Vagina (tissue), 2 donors: ENCODE measurements at regions not wholly inside any gene's neighbourhood (a gene's known extent, or its start where the extent isn't known, plus 50 kb on each side); places are given as distances from the start of the nearest gene placed in this dataset.

Source experiments
- DNase-seq, 2 donors: peaks; one replicate each; pipeline ENCODE4 v3.0.0-alpha.2; 2017; ENCODE audit errors: extremely low spot score in 2 of 2
- H3K27ac ChIP-seq: fragments of 200-600 bp; sonication (generic); one replicate; pipeline ENCODE4 v1.5.1; 2019
- H3K27me3 ChIP-seq: fragments of 200-600 bp; sonication (generic); one replicate; pipeline ENCODE4 v1.5.1; 2019
- H3K36me3 ChIP-seq, 2 donors: fragments of 200-600 bp; sonication (generic); one replicate each; pipeline ENCODE4 v1.5.1; 2017 to 2019
- H3K4me1 ChIP-seq: fragments of 200-600 bp; sonication (generic); one replicate; pipeline ENCODE4 v1.5.1; 2019
- H3K4me3 ChIP-seq, 2 donors: fragments of 200-600 bp; sonication (generic); 1 replicate in 1 of 2; 2 replicates in 1 of 2; pipeline ENCODE4 v1.5.1; 2016 to 2019
- H3K9me3 ChIP-seq: fragments of 200-600 bp; sonication (generic); one replicate; pipeline ENCODE4 v1.5.1; 2019
- POLR2A ChIP-seq, 2 donors: fragments of 450-650 bp; IDR thresholded peaks; one replicate each; pipeline ENCODE4 v1.6.1; 2017; ENCODE audit warnings: antibody characterized with exemption in 2 of 2, mild to moderate bottlenecking in 2 of 2, moderate library complexity in 2 of 2
- POLR2AphosphoS5 ChIP-seq, 2 donors: sonication (generic); formaldehyde crosslinking; IDR thresholded peaks; one replicate each; pipeline ENCODE4 v1.9.0; 2017; ENCODE audit warnings: antibody characterized with exemption in 2 of 2, mild to moderate bottlenecking in 2 of 2, low read depth in 1 of 2; ENCODE audit not compliant: insufficient read depth in 1 of 2
- intact Hi-C: fragments of 100-400 bp; cut with DNase I; formaldehyde crosslinking; loops from one replicate; pipeline ENCODE4 v1.15.1; 2023
- TF ChIP-seq, protein P1 (sequence below), 3 experiments: fragments of 450-650 bp in 2 of 3; fragments of 200-600 bp in 1 of 3; sonication (generic) in 1 of 3; IDR thresholded peaks; one replicate each; pipeline ENCODE4 v1.5.1; 2017 to 2019; ENCODE audit warnings: antibody characterized with exemption in 3 of 3, mild to moderate bottlenecking in 2 of 3, moderate library complexity in 2 of 3

DNA sequence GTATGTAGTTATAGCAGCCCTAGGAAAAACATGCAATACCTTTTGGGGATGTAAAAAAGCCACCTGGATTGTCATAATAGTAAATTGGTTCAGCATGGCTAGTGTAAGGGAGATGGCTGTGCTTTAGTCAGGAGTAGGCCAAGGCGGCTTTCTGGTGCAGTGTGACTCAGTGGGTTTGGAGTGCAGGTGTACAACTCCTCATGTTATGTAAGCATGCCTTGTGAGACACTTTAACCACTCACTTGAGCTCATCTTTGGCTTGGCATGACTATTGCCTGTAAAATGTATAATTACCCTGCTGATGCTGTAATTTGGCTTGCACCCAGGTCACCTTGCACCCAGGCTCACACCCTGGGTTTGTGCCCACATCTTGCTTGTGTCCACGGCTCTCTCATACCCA lies 239.2 kb upstream of the GLI3 start:
- no peaks in the 10 kb centered on the region for H3K27me3 ChIP-seq
- H3K27ac ChIP-seq = no peak overlapping the region
- TF ChIP-seq POLR2AphosphoS5 (IDR thresholded peaks at IDR 0.05; ENCODE audit: insufficient read depth in 1 of 2, low read depth in 1 of 2) = no peak
- TF ChIP-seq POLR2A (IDR thresholded peaks at IDR 0.05) = no peak
- TF ChIP-seq, protein P1, sequence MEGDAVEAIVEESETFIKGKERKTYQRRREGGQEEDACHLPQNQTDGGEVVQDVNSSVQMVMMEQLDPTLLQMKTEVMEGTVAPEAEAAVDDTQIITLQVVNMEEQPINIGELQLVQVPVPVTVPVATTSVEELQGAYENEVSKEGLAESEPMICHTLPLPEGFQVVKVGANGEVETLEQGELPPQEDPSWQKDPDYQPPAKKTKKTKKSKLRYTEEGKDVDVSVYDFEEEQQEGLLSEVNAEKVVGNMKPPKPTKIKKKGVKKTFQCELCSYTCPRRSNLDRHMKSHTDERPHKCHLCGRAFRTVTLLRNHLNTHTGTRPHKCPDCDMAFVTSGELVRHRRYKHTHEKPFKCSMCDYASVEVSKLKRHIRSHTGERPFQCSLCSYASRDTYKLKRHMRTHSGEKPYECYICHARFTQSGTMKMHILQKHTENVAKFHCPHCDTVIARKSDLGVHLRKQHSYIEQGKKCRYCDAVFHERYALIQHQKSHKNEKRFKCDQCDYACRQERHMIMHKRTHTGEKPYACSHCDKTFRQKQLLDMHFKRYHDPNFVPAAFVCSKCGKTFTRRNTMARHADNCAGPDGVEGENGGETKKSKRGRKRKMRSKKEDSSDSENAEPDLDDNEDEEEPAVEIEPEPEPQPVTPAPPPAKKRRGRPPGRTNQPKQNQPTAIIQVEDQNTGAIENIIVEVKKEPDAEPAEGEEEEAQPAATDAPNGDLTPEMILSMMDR (IDR thresholded peaks at IDR 0.05) = no peak
- intact Hi-C loops = no loop called here
- peaks cover 17% of the 10 kb centered on the region for H3K4me1 ChIP-seq
- no peak overlapping the region for H3K4me3 ChIP-seq
- H3K36me3 ChIP-seq = no peaks in the 10 kb centered on the region
- no peaks in the 10 kb centered on the region for H3K9me3 ChIP-seq
- no peak for DNase-seq

DNA sequence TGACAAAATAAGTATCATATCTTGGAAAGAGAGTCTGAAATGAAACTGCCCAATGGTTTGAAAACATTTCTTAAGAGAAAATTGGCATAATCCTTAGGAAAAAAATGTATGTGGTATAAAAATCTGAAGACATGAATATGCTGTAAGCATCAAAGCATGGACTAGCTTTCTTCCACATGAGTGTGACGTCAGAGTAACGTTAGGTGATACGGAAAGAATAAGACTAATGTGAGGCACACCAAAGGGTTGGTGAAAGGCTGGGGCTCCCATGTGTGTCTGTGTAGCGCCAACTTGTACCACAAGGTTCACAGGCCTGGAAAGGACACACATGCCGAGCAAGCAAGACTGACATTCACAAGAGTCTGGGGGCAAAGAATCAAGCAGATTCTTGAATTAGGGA lies 238.1 kb upstream of the GLI3 start:
- TF ChIP-seq POLR2A (IDR thresholded peaks at IDR 0.05) (no peak), POLR2AphosphoS5 (IDR thresholded peaks at IDR 0.05; ENCODE audit: insufficient read depth in 1 of 2, low read depth in 1 of 2) (no peak)
- TF ChIP-seq, protein P1 (IDR thresholded peaks at IDR 0.05) = no peak
- intact Hi-C loops = no loop called here

DNA sequence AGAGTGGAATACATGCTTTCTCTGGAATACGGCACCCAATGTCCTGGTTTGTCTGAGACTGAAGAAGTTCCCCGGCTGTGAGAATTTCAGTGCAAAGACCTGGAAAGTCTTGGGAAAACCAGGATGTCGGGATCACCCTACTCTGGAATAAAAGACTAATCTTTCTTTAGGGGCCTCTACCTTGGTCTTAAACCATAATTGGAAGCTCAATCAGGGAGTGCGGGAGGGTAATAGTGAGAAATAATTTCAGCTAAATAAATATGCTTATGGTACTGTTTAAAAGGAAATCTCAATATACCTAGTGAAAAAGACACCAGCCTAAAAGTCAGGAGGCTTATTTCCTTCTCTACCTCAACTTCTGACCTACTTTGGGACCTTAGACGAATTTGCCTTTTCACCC lies 236.1 kb upstream of the GLI3 start:
- intact Hi-C loops = no loop called here
- no peaks in the 10 kb centered on the region for H3K9me3 ChIP-seq

More for the DNA sequence above, 238.1 kb upstream of the GLI3 start:
- Histone ChIP-seq H3K36me3 (no peaks in the 10 kb centered on the region), H3K27me3 (no peaks in the 10 kb centered on the region), H3K4me1 (peaks cover 9% of the 10 kb centered on the region), H3K9me3 (no peaks in the 10 kb centered on the region), H3K27ac (no peak overlapping the region), H3K4me3 (no peak overlapping the region)
- no peak for DNase-seq

DNA sequence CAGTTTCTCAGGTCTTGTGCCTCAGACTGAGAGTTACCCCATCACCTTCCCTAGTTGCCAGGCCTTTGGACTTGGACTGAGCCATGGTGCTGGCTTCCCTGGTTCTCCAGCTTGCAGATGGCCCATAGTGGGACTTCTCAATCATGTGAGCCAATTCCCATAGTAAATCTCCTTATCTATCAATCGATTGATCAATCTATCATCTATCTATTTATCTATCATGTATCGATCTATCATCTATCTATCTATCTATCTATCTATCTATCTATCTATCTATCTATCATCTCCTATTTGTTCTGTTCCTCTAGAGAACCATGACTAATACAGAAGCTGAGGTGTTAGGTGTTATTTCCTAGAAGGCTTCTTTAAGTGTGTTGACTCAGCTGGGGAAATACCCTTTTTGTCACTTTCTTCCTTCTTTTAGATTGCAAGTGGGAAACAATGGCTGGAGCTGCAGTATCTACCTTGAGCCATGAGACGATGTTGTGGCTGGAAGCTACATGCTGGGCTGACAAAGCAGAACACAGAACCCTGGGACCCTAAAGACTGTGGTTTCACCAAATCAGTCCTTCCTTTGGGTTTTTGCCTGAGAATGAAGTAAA lies 234.7 kb upstream of the GLI3 start:
- Histone ChIP-seq H3K4me3 (no peak overlapping the region), H3K27me3 (no peaks in the 10 kb centered on the region), H3K9me3 (no peaks in the 10 kb centered on the region), H3K36me3 (no peaks in the 10 kb centered on the region), H3K27ac (no peak overlapping the region), H3K4me1 (no peaks in the 10 kb centered on the region)
- DNase-seq = no peak
- TF ChIP-seq, protein P1 (IDR thresholded peaks at IDR 0.05) = no peak
- intact Hi-C loops = no loop called here

More for the DNA sequence above, 236.1 kb upstream of the GLI3 start:
- H3K4me1 ChIP-seq = no peaks in the 10 kb centered on the region
- no peak for TF ChIP-seq POLR2AphosphoS5 (IDR thresholded peaks at IDR 0.05; ENCODE audit: insufficient read depth in 1 of 2, low read depth in 1 of 2)
- TF ChIP-seq POLR2A (IDR thresholded peaks at IDR 0.05) = no peak
- TF ChIP-seq, protein P1 (IDR thresholded peaks at IDR 0.05) = no peak
- H3K4me3 ChIP-seq = no peak overlapping the region
- H3K36me3 ChIP-seq = no peaks in the 10 kb centered on the region
- no peak overlapping the region for H3K27ac ChIP-seq
- no peaks in the 10 kb centered on the region for H3K27me3 ChIP-seq
- DNase-seq = no peak

DNA sequence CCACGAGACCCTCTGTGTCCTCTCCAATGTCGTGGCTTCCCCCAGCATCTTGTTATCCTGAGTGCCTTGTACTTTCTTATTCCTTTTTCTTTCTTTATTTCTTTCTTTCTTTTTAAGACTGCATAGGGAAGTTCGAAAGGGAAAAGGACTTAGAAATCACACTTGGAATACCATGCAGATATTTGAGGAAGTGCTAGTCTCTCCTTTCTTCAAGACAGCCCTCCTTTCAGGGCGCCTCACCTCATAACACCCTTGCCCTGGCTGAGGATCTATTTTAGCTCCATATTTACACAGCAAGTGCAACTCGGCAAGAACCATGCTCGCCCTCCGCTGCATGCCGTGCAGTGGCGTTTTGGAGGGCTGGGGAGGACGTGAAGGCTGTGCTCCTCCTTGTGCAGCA lies 232.3 kb upstream of the GLI3 start:
- intact Hi-C loops = no loop called here
- no peak for TF ChIP-seq POLR2A (IDR thresholded peaks at IDR 0.05)
- TF ChIP-seq, protein P1 (IDR thresholded peaks at IDR 0.05) = no peak
- no peak for TF ChIP-seq POLR2AphosphoS5 (IDR thresholded peaks at IDR 0.05; ENCODE audit: insufficient read depth in 1 of 2, low read depth in 1 of 2)
- Histone ChIP-seq H3K36me3 (no peaks in the 10 kb centered on the region), H3K27ac (no peak overlapping the region), H3K4me3 (no peak overlapping the region), H3K9me3 (no peaks in the 10 kb centered on the region), H3K27me3 (no peaks in the 10 kb centered on the region), H3K4me1 (no peaks in the 10 kb centered on the region)
- DNase-seq = no peak
